HepG2 (cell line): ENCODE measurements at regions not wholly inside any gene's neighbourhood (a gene's known extent, or its start where the extent isn't known, plus 50 kb on each side); places are given as distances from the start of the nearest gene placed in this dataset.

Source experiments
- ATAC-seq: fragments of 200-7000 bp; cut with Tn5 transposase; 3 replicates; pipeline ENCODE4 v1.9.1; 2020; ENCODE audit warnings: mild to moderate bottlenecking, moderate library complexity
- BruUV-seq: library from RNA; stranded (reverse); fragments of 400-500 nt; replicated peaks from 2 replicates; lab custom pipeline; 2021; lab: Mats Ljungman, UMichigan
- CTCF ChIA-PET: fragments of 300-600 bp; formaldehyde crosslinking; extraction: SDS; loops from one replicate; lab custom pipeline; 2021; ENCODE audit warnings: low total read pairs, inconsistent platforms, low intra/inter-chr PET ratio; lab: Yijun Ruan, JAX
- POLR2A ChIA-PET: fragments of 350-600 bp; sonication (Branson Sonifier 250); formaldehyde crosslinking; loops from one replicate; lab custom pipeline; 2020; ENCODE audit warnings: antibody characterized with exemption, inconsistent platforms; lab: Yijun Ruan, JAX
- DNase-seq: peaks from one replicate; pipeline ENCODE4 v3.0.0-alpha.2; 2015; ENCODE audit warnings: low spot score
- FAIRE-seq: peaks from 3 replicates; lab custom pipeline; 2011; peaks lifted over from hg19 to GRCh38; lab: Jason Lieb, UNC
- H2AFZ ChIP-seq: one replicate; pipeline ENCODE4 v1.6.1; 2011; ENCODE audit warnings: low read length, inconsistent platforms
- H3K27ac ChIP-seq: fragments of 300-600 bp; 3 replicates; pipeline ENCODE4 v1.8.0; 2011; ENCODE audit warnings: mixed run types, mild to moderate bottlenecking, mixed read lengths, low read length, inconsistent platforms; ENCODE audit not compliant: insufficient read depth; ENCODE audit errors: extremely low read length
- H3K27me3 ChIP-seq, 2 experiments: fragments of 200-600 bp in 1 of 2; 2 replicates in 1 of 2; 3 replicates in 1 of 2; pipeline versions ENCODE4 v1.6.0 to v1.8.0; 2011; ENCODE audit warnings: low read length in 2 of 2, mild to moderate bottlenecking in 2 of 2, moderate library complexity in 2 of 2, inconsistent platforms in 1 of 2; ENCODE audit not compliant: insufficient read depth in 2 of 2, control insufficient read depth in 1 of 2
- H3K36me3 ChIP-seq, 2 experiments: fragments of 200-600 bp in 1 of 2; replicated peaks in 1 of 2; 2 replicates in 1 of 2; 3 replicates in 1 of 2; pipeline versions ENCODE4 v1.5.1 to v1.8.0; 2011; ENCODE audit warnings: low read length in 2 of 2, inconsistent platforms in 1 of 2; ENCODE audit not compliant: insufficient read depth in 2 of 2, control insufficient read depth in 1 of 2
- H3K4me1 ChIP-seq: 2 replicates; pipeline ENCODE4 v1.5.1; 2012; ENCODE audit warnings: low read length, inconsistent platforms; ENCODE audit not compliant: insufficient read depth
- H3K4me2 ChIP-seq: 2 replicates; pipeline ENCODE4 v1.6.0; 2011; ENCODE audit warnings: low read depth, low read length, inconsistent platforms
- H3K4me3 ChIP-seq, 3 experiments: fragments of 200-600 bp in 1 of 3; sonication (generic), shearing (Covaris generic) in 1 of 3; replicated peaks in 1 of 3; 2 replicates each; pipeline ENCODE4 v1.5.1; 2011 to 2016; ENCODE audit warnings: low read length in 3 of 3, inconsistent platforms in 2 of 3, low read depth in 2 of 3, mild to moderate bottlenecking in 2 of 3, control low read depth in 1 of 3, mixed read lengths in 1 of 3; ENCODE audit not compliant: insufficient read depth in 1 of 3
- H3K79me2 ChIP-seq: one replicate; pipeline ENCODE4 v1.6.1; 2011; ENCODE audit warnings: low read length, inconsistent platforms; ENCODE audit not compliant: insufficient read depth
- H3K9ac ChIP-seq: 2 replicates; pipeline ENCODE4 v1.6.0; 2011; ENCODE audit warnings: mild to moderate bottlenecking, low read depth, low read length, inconsistent platforms; ENCODE audit not compliant: insufficient read depth
- H3K9me3 ChIP-seq: 2 replicates; pipeline ENCODE4 v1.5.1; 2012; ENCODE audit warnings: mild to moderate bottlenecking, low read length
- H4K20me1 ChIP-seq: 2 replicates; pipeline ENCODE4 v1.6.0; 2011; ENCODE audit warnings: inconsistent platforms, mild to moderate bottlenecking, low read length, moderate library complexity; ENCODE audit not compliant: insufficient read depth
- DRAP1 ChIP-seq: IDR thresholded peaks from 2 replicates; pipeline ENCODE4 v1.6.1; 2016; ENCODE audit warnings: missing genetic modification reagents, missing compliant biosample characterization
- HDAC2 ChIP-seq: sonication (generic); formaldehyde crosslinking; IDR thresholded peaks from 2 replicates; pipeline ENCODE4 v1.4.0; 2020; ENCODE audit warnings: missing genetic modification reagents
- HOXD1 ChIP-seq: sonication (generic); formaldehyde crosslinking; IDR thresholded peaks from 2 replicates; pipeline ENCODE4 v1.5.0; 2020; ENCODE audit warnings: missing genetic modification reagents
- IRF2 ChIP-seq: IDR thresholded peaks from 2 replicates; pipeline ENCODE4 v1.6.1; 2018; ENCODE audit warnings: missing genetic modification reagents, missing compliant biosample characterization
- MXI1 ChIP-seq: IDR thresholded peaks from 3 replicates; pipeline ENCODE4 v1.6.1; 2012; ENCODE audit warnings: low read depth, low read length, inconsistent platforms, borderline replicate concordance
- NR2F2 ChIP-seq: IDR thresholded peaks from 2 replicates; pipeline ENCODE4 v1.6.1; 2012; ENCODE audit warnings: low read depth, inconsistent platforms, borderline replicate concordance
- PRDM10 ChIP-seq: sonication (generic); formaldehyde crosslinking; IDR thresholded peaks from 2 replicates; pipeline ENCODE4 v1.4.0; 2020; ENCODE audit warnings: low read depth, missing genetic modification reagents
- SPEN ChIP-seq: sonication (generic); formaldehyde crosslinking; IDR thresholded peaks from 2 replicates; pipeline ENCODE4 v1.5.1; 2020; ENCODE audit warnings: low read depth, mild to moderate bottlenecking, missing genetic modification reagents
- TCF7 ChIP-seq: sonication (generic); IDR thresholded peaks from 2 replicates; pipeline ENCODE4 v1.6.1; 2016; ENCODE audit warnings: antibody characterized with exemption, low read depth
- ZFX ChIP-seq: sonication (generic); formaldehyde crosslinking; IDR thresholded peaks from 2 replicates; pipeline ENCODE4 v1.4.0; 2020; ENCODE audit warnings: mild to moderate bottlenecking, low read depth, missing genetic modification reagents, moderate library complexity
- ZSCAN25 ChIP-seq: sonication (generic); formaldehyde crosslinking; IDR thresholded peaks from 2 replicates; pipeline ENCODE4 v1.8.0; 2022; ENCODE audit warnings: mild to moderate bottlenecking, missing genetic modification reagents
- WGBS: methylation state at CpG from one replicate; pipeline ENCODE4 v1.1.6; 2017; ENCODE audit warnings: low lambda C conversion rate; 5-methylcytosine and 5-hydroxymethylcytosine counted together
- in situ Hi-C: cut with HindIII; loops from 2 replicates; pipeline ENCODE4 v1.10.0; 2017; ENCODE audit warnings: low pct_unique_long_range_greater_than_20kb; ENCODE audit not compliant: extremely low pct_ligation_motif_present
- intact Hi-C: fragments of 100-400 bp; cut with micrococcal nuclease; formaldehyde crosslinking; loops from one replicate; pipeline ENCODE4 v1.10.0; 2022; ENCODE audit not compliant: unreplicated experiment
- TF ChIP-seq, protein P1 (sequence below): sonication (generic); formaldehyde crosslinking; IDR thresholded peaks from 2 replicates; pipeline ENCODE4 v1.4.0; 2020; ENCODE audit warnings: mild to moderate bottlenecking, missing genetic modification reagents
- TF ChIP-seq, protein P2 (sequence below): sonication (generic); formaldehyde crosslinking; IDR thresholded peaks from 2 replicates; pipeline ENCODE4 v1.4.0; 2020; ENCODE audit warnings: mild to moderate bottlenecking, missing genetic modification reagents

GRCh38 chr6:4496284-4496683 is 279.9 kb upstream of the CDYL start (continued):
- no peak for TF ChIP-seq PRDM10
- TF ChIP-seq DRAP1 (CRISPR knock-in tag): no peak

DNA sequence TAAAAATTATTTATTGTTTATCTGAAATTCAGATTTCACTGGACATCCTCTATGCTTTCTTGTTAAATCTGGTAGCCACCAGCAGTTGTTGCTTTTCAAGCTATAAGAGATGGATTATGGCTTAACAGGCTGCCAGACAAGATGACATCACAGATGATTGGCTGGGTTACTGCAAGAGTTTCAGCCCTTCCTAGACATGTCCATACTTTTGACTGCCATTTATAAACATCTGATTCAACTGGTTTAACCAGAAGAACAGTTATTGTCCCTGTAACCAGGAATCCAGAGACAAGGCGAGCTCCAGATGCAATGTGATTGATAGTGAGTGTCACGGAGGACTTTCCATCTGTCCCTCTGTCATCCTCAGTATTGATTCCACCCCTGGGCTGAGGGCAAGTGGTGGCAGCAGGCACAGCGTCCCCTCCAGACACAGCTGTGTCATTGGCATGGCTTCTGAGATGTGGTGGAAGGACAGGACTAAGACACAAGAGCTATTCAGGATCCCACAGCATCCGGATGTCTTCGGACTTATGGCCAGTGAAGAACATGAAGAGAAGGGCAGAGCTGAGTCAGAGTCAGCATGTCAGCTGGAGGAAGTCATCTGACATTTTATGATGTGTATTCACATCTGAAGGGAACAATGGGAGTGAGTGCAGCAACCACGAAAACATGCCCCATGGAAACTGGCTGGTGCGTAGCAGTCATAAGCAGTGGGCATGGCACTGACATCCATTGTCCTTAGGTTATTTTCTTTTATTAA is 284.5 kb upstream of the CDYL start:
- CTCF ChIA-PET: no interaction called here
- TF ChIP-seq NR2F2 (no peak), MXI1 (no peak), ZFX (CRISPR knock-in tag) (no peak), TCF7 (no peak), HDAC2 (CRISPR knock-in tag) (no peak), IRF2 (CRISPR knock-in tag) (no peak), HOXD1 (no peak), ZSCAN25 (no peak), SPEN (CRISPR knock-in tag) (no peak)
- TF ChIP-seq, protein P1, sequence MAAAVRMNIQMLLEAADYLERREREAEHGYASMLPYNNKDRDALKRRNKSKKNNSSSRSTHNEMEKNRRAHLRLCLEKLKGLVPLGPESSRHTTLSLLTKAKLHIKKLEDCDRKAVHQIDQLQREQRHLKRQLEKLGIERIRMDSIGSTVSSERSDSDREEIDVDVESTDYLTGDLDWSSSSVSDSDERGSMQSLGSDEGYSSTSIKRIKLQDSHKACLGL: no peak
- TF ChIP-seq, protein P2, sequence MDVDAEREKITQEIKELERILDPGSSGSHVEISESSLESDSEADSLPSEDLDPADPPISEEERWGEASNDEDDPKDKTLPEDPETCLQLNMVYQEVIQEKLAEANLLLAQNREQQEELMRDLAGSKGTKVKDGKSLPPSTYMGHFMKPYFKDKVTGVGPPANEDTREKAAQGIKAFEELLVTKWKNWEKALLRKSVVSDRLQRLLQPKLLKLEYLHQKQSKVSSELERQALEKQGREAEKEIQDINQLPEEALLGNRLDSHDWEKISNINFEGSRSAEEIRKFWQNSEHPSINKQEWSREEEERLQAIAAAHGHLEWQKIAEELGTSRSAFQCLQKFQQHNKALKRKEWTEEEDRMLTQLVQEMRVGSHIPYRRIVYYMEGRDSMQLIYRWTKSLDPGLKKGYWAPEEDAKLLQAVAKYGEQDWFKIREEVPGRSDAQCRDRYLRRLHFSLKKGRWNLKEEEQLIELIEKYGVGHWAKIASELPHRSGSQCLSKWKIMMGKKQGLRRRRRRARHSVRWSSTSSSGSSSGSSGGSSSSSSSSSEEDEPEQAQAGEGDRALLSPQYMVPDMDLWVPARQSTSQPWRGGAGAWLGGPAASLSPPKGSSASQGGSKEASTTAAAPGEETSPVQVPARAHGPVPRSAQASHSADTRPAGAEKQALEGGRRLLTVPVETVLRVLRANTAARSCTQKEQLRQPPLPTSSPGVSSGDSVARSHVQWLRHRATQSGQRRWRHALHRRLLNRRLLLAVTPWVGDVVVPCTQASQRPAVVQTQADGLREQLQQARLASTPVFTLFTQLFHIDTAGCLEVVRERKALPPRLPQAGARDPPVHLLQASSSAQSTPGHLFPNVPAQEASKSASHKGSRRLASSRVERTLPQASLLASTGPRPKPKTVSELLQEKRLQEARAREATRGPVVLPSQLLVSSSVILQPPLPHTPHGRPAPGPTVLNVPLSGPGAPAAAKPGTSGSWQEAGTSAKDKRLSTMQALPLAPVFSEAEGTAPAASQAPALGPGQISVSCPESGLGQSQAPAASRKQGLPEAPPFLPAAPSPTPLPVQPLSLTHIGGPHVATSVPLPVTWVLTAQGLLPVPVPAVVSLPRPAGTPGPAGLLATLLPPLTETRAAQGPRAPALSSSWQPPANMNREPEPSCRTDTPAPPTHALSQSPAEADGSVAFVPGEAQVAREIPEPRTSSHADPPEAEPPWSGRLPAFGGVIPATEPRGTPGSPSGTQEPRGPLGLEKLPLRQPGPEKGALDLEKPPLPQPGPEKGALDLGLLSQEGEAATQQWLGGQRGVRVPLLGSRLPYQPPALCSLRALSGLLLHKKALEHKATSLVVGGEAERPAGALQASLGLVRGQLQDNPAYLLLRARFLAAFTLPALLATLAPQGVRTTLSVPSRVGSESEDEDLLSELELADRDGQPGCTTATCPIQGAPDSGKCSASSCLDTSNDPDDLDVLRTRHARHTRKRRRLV (CRISPR knock-in tag): no peak

More for the DNA sequence above, 284.5 kb upstream of the CDYL start:
- Histone ChIP-seq H2AFZ (no peak overlapping the region), H3K4me3 (no peak overlapping the region), H3K4me2 (no peak overlapping the region), H3K9me3 (peaks cover 25% of the 10 kb centered on the region), H3K36me3 (no peaks in the 10 kb centered on the region), H3K79me2 (no peaks in the 10 kb centered on the region), H3K4me1 (no peaks in the 10 kb centered on the region), H3K9ac (no peak overlapping the region), H4K20me1 (no peaks in the 10 kb centered on the region), H3K27ac (no peak overlapping the region), H3K27me3 (0 out of 5 replicates have a peak, but pooled peaks cover 0 to 5% of the 10 kb centered on the region in 2 experiments)
- 49% methylated on average over 7 of the region's 7 CpGs for WGBS
- no peak for FAIRE-seq
- intact Hi-C loops: no loop called here
- BruUV-seq: no TSS peak
- no peak for DNase-seq
- ATAC-seq: no peak
- in situ Hi-C loops: no loop called here
- POLR2A ChIA-PET: no interaction called here
